HepG2 (cell line): ENCODE measurements at regions not wholly inside any gene's neighbourhood (a gene's known extent, or its start where the extent isn't known, plus 50 kb on each side); places are given as distances from the start of the nearest gene placed in this dataset.

Experiments
- ATAC-seq: fragments of 200-7000 bp; cut with Tn5 transposase; 3 replicates; pipeline ENCODE4 v1.9.1; 2020; ENCODE audit warnings: mild to moderate bottlenecking, moderate library complexity
- BruUV-seq: library from RNA; stranded (reverse); fragments of 400-500 nt; replicated peaks from 2 replicates; lab custom pipeline; 2021; lab: Mats Ljungman, UMichigan
- CTCF ChIA-PET: fragments of 300-600 bp; formaldehyde crosslinking; extraction: SDS; loops from one replicate; lab custom pipeline; 2021; ENCODE audit warnings: low total read pairs, inconsistent platforms, low intra/inter-chr PET ratio; lab: Yijun Ruan, JAX
- POLR2A ChIA-PET: fragments of 350-600 bp; sonication (Branson Sonifier 250); formaldehyde crosslinking; loops from one replicate; lab custom pipeline; 2020; ENCODE audit warnings: antibody characterized with exemption, inconsistent platforms; lab: Yijun Ruan, JAX
- DNase-seq: peaks from one replicate; pipeline ENCODE4 v3.0.0-alpha.2; 2015; ENCODE audit warnings: low spot score
- FAIRE-seq: peaks from 3 replicates; lab custom pipeline; 2011; peaks lifted over from hg19 to GRCh38; lab: Jason Lieb, UNC
- H2AFZ ChIP-seq: one replicate; pipeline ENCODE4 v1.6.1; 2011; ENCODE audit warnings: low read length, inconsistent platforms
- H3K27ac ChIP-seq: fragments of 300-600 bp; 3 replicates; pipeline ENCODE4 v1.8.0; 2011; ENCODE audit warnings: mixed run types, mild to moderate bottlenecking, mixed read lengths, low read length, inconsistent platforms; ENCODE audit not compliant: insufficient read depth; ENCODE audit errors: extremely low read length
- H3K27me3 ChIP-seq, 2 experiments: fragments of 200-600 bp in 1 of 2; 2 replicates in 1 of 2; 3 replicates in 1 of 2; pipeline versions ENCODE4 v1.6.0 to v1.8.0; 2011; ENCODE audit warnings: low read length in 2 of 2, mild to moderate bottlenecking in 2 of 2, moderate library complexity in 2 of 2, inconsistent platforms in 1 of 2; ENCODE audit not compliant: insufficient read depth in 2 of 2, control insufficient read depth in 1 of 2
- H3K36me3 ChIP-seq, 2 experiments: fragments of 200-600 bp in 1 of 2; replicated peaks in 1 of 2; 2 replicates in 1 of 2; 3 replicates in 1 of 2; pipeline versions ENCODE4 v1.5.1 to v1.8.0; 2011; ENCODE audit warnings: low read length in 2 of 2, inconsistent platforms in 1 of 2; ENCODE audit not compliant: insufficient read depth in 2 of 2, control insufficient read depth in 1 of 2
- H3K4me1 ChIP-seq: 2 replicates; pipeline ENCODE4 v1.5.1; 2012; ENCODE audit warnings: low read length, inconsistent platforms; ENCODE audit not compliant: insufficient read depth
- H3K4me2 ChIP-seq: 2 replicates; pipeline ENCODE4 v1.6.0; 2011; ENCODE audit warnings: low read depth, low read length, inconsistent platforms
- H3K4me3 ChIP-seq, 3 experiments: fragments of 200-600 bp in 1 of 3; sonication (generic), shearing (Covaris generic) in 1 of 3; replicated peaks in 1 of 3; 2 replicates each; pipeline ENCODE4 v1.5.1; 2011 to 2016; ENCODE audit warnings: low read length in 3 of 3, inconsistent platforms in 2 of 3, low read depth in 2 of 3, mild to moderate bottlenecking in 2 of 3, control low read depth in 1 of 3, mixed read lengths in 1 of 3; ENCODE audit not compliant: insufficient read depth in 1 of 3
- H3K79me2 ChIP-seq: one replicate; pipeline ENCODE4 v1.6.1; 2011; ENCODE audit warnings: low read length, inconsistent platforms; ENCODE audit not compliant: insufficient read depth
- H3K9ac ChIP-seq: 2 replicates; pipeline ENCODE4 v1.6.0; 2011; ENCODE audit warnings: mild to moderate bottlenecking, low read depth, low read length, inconsistent platforms; ENCODE audit not compliant: insufficient read depth
- H3K9me3 ChIP-seq: 2 replicates; pipeline ENCODE4 v1.5.1; 2012; ENCODE audit warnings: mild to moderate bottlenecking, low read length
- H4K20me1 ChIP-seq: 2 replicates; pipeline ENCODE4 v1.6.0; 2011; ENCODE audit warnings: inconsistent platforms, mild to moderate bottlenecking, low read length, moderate library complexity; ENCODE audit not compliant: insufficient read depth
- HOXA5 ChIP-seq: sonication (generic); formaldehyde crosslinking; IDR thresholded peaks from 2 replicates; pipeline ENCODE4 v1.4.0; 2020; ENCODE audit warnings: missing genetic modification reagents
- HOXA9 ChIP-seq: sonication (generic); formaldehyde crosslinking; IDR thresholded peaks from 2 replicates; pipeline ENCODE4 v1.8.1; 2022; ENCODE audit warnings: missing genetic modification reagents, mild to moderate bottlenecking, moderate library complexity, borderline replicate concordance
- IKZF4 ChIP-seq: sonication (generic); formaldehyde crosslinking; IDR thresholded peaks from 2 replicates; pipeline ENCODE4 v1.5.1; 2020; ENCODE audit warnings: borderline replicate concordance, mild to moderate bottlenecking, low read depth, missing genetic modification reagents; ENCODE audit errors: not compliant biosample characterization
- KMT2A ChIP-seq: sonication (generic); formaldehyde crosslinking; IDR thresholded peaks from 2 replicates; pipeline ENCODE4 v1.4.0; 2020; ENCODE audit warnings: missing genetic modification reagents
- SP5 ChIP-seq: IDR thresholded peaks from 2 replicates; pipeline ENCODE4 v1.6.1; 2016; ENCODE audit warnings: low read depth, borderline replicate concordance
- ZIK1 ChIP-seq: sonication (generic); formaldehyde crosslinking; IDR thresholded peaks from 2 replicates; pipeline ENCODE4 v1.5.0; 2020; ENCODE audit warnings: mild to moderate bottlenecking, low read depth, missing genetic modification reagents, borderline replicate concordance
- ZNF225 ChIP-seq: sonication (generic); formaldehyde crosslinking; IDR thresholded peaks from 2 replicates; pipeline ENCODE4 v1.4.0; 2020; ENCODE audit warnings: mild to moderate bottlenecking, missing genetic modification reagents
- WGBS: methylation state at CpG from one replicate; pipeline ENCODE4 v1.1.6; 2017; ENCODE audit warnings: low lambda C conversion rate; 5-methylcytosine and 5-hydroxymethylcytosine counted together
- in situ Hi-C: cut with HindIII; loops from 2 replicates; pipeline ENCODE4 v1.10.0; 2017; ENCODE audit warnings: low pct_unique_long_range_greater_than_20kb; ENCODE audit not compliant: extremely low pct_ligation_motif_present
- intact Hi-C: fragments of 100-400 bp; cut with micrococcal nuclease; formaldehyde crosslinking; loops from one replicate; pipeline ENCODE4 v1.10.0; 2022; ENCODE audit not compliant: unreplicated experiment
- TF ChIP-seq, protein P1 (sequence below): IDR thresholded peaks from 2 replicates; pipeline ENCODE4 v1.6.1; 2016
- TF ChIP-seq, protein P2 (sequence below): IDR thresholded peaks from 2 replicates; pipeline ENCODE4 v1.6.1; 2016; ENCODE audit warnings: control low read depth
- TF ChIP-seq, protein P3 (sequence below): sonication (generic); formaldehyde crosslinking; IDR thresholded peaks from 2 replicates; pipeline ENCODE4 v1.4.0; 2020; ENCODE audit warnings: low read depth, missing genetic modification reagents
- TF ChIP-seq, protein P4 (sequence below): sonication (generic); formaldehyde crosslinking; conservative IDR thresholded peaks from 2 replicates; pipeline ENCODE4 v1.4.0; 2020; ENCODE audit warnings: mild to moderate bottlenecking, missing genetic modification reagents, moderate library complexity

GRCh38 chr21:39115576-39116235 lies 67.5 kb downstream of the PSMG1 start:
- Histone ChIP-seq H3K27me3 (no peaks in the 10 kb centered on the region; a peak in 1 of 5 replicates), H3K79me2 (no peaks in the 10 kb centered on the region), H3K4me2 (no peak overlapping the region), H3K9ac (no peak overlapping the region), H3K4me1 (peaks cover 21% of the 10 kb centered on the region), H3K36me3 (no peaks in the 10 kb centered on the region), H2AFZ (no peak overlapping the region), H3K9me3 (no peaks in the 10 kb centered on the region), H4K20me1 (no peaks in the 10 kb centered on the region), H3K27ac (no peak overlapping the region), H3K4me3 (no peak overlapping the region)
- intact Hi-C loops: no loop called here
- in situ Hi-C loops: no loop called here
- FAIRE-seq: peak; percentile 4
- DNase-seq: peak; percentile 49
- no TSS peak for BruUV-seq
- ChIA-PET CTCF (no interaction called here), POLR2A (no interaction called here)
- 100% methylated on average over 1 of the region's 10 CpGs for WGBS
- ATAC-seq: peak; percentile 86
- TF ChIP-seq KMT2A (CRISPR knock-in tag) (no peak), ZNF225 (CRISPR knock-in tag) (no peak), IKZF4 (CRISPR knock-in tag) (no peak), HOXA9 (CRISPR knock-in tag) (peak; percentile 22; the same call in 1 of the 2 replicates), SP5 (CRISPR knock-in tag) (peak; percentile 77), HOXA5 (peak; percentile 100), ZIK1 (no peak)
- TF ChIP-seq, protein P1, sequence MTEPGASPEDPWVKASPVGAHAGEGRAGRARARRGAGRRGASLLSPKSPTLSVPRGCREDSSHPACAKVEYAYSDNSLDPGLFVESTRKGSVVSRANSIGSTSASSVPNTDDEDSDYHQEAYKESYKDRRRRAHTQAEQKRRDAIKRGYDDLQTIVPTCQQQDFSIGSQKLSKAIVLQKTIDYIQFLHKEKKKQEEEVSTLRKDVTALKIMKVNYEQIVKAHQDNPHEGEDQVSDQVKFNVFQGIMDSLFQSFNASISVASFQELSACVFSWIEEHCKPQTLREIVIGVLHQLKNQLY (CRISPR knock-in tag): no peak
- TF ChIP-seq, protein P2, sequence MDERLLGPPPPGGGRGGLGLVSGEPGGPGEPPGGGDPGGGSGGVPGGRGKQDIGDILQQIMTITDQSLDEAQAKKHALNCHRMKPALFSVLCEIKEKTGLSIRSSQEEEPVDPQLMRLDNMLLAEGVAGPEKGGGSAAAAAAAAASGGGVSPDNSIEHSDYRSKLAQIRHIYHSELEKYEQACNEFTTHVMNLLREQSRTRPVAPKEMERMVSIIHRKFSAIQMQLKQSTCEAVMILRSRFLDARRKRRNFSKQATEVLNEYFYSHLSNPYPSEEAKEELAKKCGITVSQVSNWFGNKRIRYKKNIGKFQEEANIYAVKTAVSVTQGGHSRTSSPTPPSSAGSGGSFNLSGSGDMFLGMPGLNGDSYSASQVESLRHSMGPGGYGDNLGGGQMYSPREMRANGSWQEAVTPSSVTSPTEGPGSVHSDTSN: peak; percentile 61
- TF ChIP-seq, protein P3, sequence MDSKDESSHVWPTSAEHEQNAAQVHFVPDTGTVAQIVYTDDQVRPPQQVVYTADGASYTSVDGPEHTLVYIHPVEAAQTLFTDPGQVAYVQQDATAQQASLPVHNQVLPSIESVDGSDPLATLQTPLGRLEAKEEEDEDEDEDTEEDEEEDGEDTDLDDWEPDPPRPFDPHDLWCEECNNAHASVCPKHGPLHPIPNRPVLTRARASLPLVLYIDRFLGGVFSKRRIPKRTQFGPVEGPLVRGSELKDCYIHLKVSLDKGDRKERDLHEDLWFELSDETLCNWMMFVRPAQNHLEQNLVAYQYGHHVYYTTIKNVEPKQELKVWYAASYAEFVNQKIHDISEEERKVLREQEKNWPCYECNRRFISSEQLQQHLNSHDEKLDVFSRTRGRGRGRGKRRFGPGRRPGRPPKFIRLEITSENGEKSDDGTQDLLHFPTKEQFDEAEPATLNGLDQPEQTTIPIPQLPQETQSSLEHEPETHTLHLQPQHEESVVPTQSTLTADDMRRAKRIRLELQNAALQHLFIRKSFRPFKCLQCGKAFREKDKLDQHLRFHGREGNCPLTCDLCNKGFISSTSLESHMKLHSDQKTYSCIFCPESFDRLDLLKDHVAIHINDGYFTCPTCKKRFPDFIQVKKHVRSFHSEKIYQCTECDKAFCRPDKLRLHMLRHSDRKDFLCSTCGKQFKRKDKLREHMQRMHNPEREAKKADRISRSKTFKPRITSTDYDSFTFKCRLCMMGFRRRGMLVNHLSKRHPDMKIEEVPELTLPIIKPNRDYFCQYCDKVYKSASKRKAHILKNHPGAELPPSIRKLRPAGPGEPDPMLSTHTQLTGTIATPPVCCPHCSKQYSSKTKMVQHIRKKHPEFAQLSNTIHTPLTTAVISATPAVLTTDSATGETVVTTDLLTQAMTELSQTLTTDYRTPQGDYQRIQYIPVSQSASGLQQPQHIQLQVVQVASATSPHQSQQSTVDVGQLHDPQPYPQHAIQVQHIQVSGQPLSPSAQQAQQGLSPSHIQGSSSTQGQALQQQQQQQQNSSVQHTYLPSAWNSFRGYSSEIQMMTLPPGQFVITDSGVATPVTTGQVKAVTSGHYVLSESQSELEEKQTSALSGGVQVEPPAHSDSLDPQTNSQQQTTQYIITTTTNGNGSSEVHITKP (CRISPR knock-in tag): 0 out of 2 replicates have a peak, but pooled peaks have one; percentile 22
- TF ChIP-seq, protein P4, sequence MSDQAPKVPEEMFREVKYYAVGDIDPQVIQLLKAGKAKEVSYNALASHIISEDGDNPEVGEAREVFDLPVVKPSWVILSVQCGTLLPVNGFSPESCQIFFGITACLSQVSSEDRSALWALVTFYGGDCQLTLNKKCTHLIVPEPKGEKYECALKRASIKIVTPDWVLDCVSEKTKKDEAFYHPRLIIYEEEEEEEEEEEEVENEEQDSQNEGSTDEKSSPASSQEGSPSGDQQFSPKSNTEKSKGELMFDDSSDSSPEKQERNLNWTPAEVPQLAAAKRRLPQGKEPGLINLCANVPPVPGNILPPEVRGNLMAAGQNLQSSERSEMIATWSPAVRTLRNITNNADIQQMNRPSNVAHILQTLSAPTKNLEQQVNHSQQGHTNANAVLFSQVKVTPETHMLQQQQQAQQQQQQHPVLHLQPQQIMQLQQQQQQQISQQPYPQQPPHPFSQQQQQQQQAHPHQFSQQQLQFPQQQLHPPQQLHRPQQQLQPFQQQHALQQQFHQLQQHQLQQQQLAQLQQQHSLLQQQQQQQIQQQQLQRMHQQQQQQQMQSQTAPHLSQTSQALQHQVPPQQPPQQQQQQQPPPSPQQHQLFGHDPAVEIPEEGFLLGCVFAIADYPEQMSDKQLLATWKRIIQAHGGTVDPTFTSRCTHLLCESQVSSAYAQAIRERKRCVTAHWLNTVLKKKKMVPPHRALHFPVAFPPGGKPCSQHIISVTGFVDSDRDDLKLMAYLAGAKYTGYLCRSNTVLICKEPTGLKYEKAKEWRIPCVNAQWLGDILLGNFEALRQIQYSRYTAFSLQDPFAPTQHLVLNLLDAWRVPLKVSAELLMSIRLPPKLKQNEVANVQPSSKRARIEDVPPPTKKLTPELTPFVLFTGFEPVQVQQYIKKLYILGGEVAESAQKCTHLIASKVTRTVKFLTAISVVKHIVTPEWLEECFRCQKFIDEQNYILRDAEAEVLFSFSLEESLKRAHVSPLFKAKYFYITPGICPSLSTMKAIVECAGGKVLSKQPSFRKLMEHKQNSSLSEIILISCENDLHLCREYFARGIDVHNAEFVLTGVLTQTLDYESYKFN (CRISPR knock-in tag): no peak
